T-helper 2 cell (primary cell): ENCODE measurements at regions not wholly inside any gene's neighbourhood (a gene's known extent, or its start where the extent isn't known, plus 50 kb on each side); places are given as distances from the start of the nearest gene placed in this dataset.
A peak's percentile ranks its signal among the peaks of the same experiment; 100 is the strongest.

ENCODE experiments used
- DNase-seq, 5 experiments: peaks; one replicate each; pipeline versions ENCODE4 v3.0.0 to v3.0.0-alpha.2; 2012 to 2022

GRCh38 chr12:97336900-97337751 is 125.5 kb upstream of the RMST start:
- DNase-seq = peak in 1 of 5 experiments; percentile 51

GRCh38 chr12:97342130-97342529 is 120.5 kb upstream of the RMST start:
- DNase-seq = no peak

- no peak for DNase-seq
Observed at GRCh38 chr12:97347956-97348355, 114.6 kb upstream of the RMST start.

- no peak for DNase-seq
Observed at GRCh38 chr12:97358361-97358760, 104.2 kb upstream of the RMST start.

- DNase-seq = no peak
Observed at GRCh38 chr12:97359021-97359690, 103.4 kb upstream of the RMST start.

- no peak for DNase-seq
Observed at GRCh38 chr12:97363693-97364092, 98.9 kb upstream of the RMST start.

- no peak for DNase-seq
Observed at GRCh38 chr12:97368462-97369163, 94.0 kb upstream of the RMST start.

- no peak for DNase-seq
Observed at GRCh38 chr12:97375310-97375709, 87.3 kb upstream of the RMST start.

- DNase-seq = no peak
Observed at GRCh38 chr12:97380440-97380839, 82.2 kb upstream of the RMST start.

- no peak for DNase-seq
Observed at GRCh38 chr12:97385121-97385520, 77.5 kb upstream of the RMST start.

GRCh38 chr12:97386133-97386581 is 76.4 kb upstream of the RMST start:
- no peak for DNase-seq

- DNase-seq = no peak
Observed at GRCh38 chr12:97387844-97388243, 74.8 kb upstream of the RMST start.

- no peak for DNase-seq
Observed at GRCh38 chr12:97394657-97395056, 67.9 kb upstream of the RMST start.

- DNase-seq = no peak
Observed at GRCh38 chr12:97397008-97397407, 65.6 kb upstream of the RMST start.

- DNase-seq = no peak
Observed at GRCh38 chr12:97398704-97399103, 63.9 kb upstream of the RMST start.

GRCh38 chr12:97404093-97404492 is 58.5 kb upstream of the RMST start:
- DNase-seq = no peak

- DNase-seq = peak in 1 of 5 experiments; percentile 15
Observed at GRCh38 chr12:97404543-97404942, 58.1 kb upstream of the RMST start.

GRCh38 chr12:97408363-97408762 is 54.2 kb upstream of the RMST start:
- no peak for DNase-seq

- no peak for DNase-seq
Observed at GRCh38 chr12:97411341-97411740, 51.3 kb upstream of the RMST start.
